Cardiac fibroblast (primary cell): ENCODE measurements at regions not wholly inside any gene's neighbourhood (a gene's known extent, or its start where the extent isn't known, plus 50 kb on each side); places are given as distances from the start of the nearest gene placed in this dataset.

ENCODE experiments used
- DNase-seq, 2 donors: peaks; one replicate each; pipeline versions ENCODE4 v3.0.0 to v3.0.0-alpha.2; 2010; ENCODE audit warnings: low read depth in 2 of 2
- H3K4me3 ChIP-seq, 2 donors: replicated peaks in 1 of 2; 1 replicate in 1 of 2; 2 replicates in 1 of 2; pipeline ENCODE4 v1.5.1; 2011; ENCODE audit warnings: low read depth in 2 of 2, low read length in 2 of 2, mild to moderate bottlenecking in 2 of 2, moderate library complexity in 1 of 2
- TF ChIP-seq, protein P1 (sequence below): IDR thresholded peaks from one replicate; pipeline ENCODE4 v1.5.1; 2011; ENCODE audit warnings: low read depth, mild to moderate bottlenecking, low read length, inconsistent platforms

DNA sequence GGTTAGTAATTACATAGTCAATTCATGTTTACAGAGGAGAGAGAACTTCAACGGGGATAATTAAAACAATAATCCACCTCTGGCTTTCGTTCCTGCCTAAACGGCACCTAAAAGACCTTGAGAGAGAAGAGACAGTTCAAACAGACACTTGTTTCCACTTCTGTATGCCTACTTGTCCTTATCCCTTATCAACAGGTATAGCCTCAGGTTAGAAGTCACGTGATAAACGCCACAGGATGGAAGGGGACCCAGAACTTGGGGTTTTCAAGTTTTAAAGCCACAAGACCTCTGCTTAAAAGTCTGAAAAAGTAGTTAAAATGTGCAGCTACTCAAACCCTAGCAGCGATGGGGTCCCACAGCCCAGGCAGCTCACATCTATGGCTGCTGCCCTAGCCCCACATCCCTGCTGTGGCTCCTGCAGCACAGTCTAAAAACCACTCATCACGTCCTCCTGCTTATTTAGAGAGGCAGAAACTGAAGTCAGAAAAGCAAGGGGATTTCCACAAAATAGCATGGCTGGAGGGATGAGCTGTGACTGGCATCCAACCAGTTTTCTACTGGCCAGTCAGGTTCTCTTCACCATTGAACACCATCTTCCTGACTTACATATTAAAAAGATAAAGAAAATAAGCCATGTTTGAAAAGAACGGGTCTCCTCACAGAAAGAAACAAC lies 51.2 kb upstream of the SEC16B start:
- H3K4me3 ChIP-seq: no peak overlapping the region
- no peak for DNase-seq
- TF ChIP-seq, protein P1, sequence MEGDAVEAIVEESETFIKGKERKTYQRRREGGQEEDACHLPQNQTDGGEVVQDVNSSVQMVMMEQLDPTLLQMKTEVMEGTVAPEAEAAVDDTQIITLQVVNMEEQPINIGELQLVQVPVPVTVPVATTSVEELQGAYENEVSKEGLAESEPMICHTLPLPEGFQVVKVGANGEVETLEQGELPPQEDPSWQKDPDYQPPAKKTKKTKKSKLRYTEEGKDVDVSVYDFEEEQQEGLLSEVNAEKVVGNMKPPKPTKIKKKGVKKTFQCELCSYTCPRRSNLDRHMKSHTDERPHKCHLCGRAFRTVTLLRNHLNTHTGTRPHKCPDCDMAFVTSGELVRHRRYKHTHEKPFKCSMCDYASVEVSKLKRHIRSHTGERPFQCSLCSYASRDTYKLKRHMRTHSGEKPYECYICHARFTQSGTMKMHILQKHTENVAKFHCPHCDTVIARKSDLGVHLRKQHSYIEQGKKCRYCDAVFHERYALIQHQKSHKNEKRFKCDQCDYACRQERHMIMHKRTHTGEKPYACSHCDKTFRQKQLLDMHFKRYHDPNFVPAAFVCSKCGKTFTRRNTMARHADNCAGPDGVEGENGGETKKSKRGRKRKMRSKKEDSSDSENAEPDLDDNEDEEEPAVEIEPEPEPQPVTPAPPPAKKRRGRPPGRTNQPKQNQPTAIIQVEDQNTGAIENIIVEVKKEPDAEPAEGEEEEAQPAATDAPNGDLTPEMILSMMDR: no peak

GRCh38 chr1:178021950-178022349 lies 52.1 kb upstream of the SEC16B start:
- TF ChIP-seq, protein P1: no peak
- no peak overlapping the region for H3K4me3 ChIP-seq
- no peak for DNase-seq

DNA sequence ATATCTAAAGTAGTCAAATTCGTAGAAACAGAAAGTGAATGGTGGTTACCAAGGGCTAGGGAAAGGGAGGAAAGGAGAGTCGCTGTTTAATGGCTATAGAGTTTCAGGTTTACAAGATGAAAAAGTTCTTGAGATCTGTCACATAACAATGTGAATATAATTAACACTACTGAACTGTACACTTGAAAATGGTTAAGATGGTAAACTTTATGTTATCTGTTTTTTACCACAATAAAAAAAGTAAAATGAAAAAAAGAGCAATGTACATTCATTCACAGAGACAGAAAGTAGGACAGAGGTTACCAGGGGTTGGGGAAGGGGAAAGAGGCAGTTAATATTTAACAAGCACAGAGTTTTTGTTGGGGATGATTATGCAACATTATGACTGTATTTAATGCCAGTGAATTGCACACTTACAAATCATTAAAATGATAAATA lies 53.3 kb upstream of the SEC16B start:
- TF ChIP-seq, protein P1: no peak
- no peak overlapping the region for H3K4me3 ChIP-seq
- no peak for DNase-seq

- no peak overlapping the region for H3K4me3 ChIP-seq
- TF ChIP-seq, protein P1: no peak
- no peak for DNase-seq
Observed at GRCh38 chr1:178024504-178024903, 54.6 kb upstream of the SEC16B start.

- H3K4me3 ChIP-seq: no peak overlapping the region
- no peak for DNase-seq
- TF ChIP-seq, protein P1: no peak
Observed at GRCh38 chr1:178025613-178026356, 55.9 kb upstream of the SEC16B start.

DNA sequence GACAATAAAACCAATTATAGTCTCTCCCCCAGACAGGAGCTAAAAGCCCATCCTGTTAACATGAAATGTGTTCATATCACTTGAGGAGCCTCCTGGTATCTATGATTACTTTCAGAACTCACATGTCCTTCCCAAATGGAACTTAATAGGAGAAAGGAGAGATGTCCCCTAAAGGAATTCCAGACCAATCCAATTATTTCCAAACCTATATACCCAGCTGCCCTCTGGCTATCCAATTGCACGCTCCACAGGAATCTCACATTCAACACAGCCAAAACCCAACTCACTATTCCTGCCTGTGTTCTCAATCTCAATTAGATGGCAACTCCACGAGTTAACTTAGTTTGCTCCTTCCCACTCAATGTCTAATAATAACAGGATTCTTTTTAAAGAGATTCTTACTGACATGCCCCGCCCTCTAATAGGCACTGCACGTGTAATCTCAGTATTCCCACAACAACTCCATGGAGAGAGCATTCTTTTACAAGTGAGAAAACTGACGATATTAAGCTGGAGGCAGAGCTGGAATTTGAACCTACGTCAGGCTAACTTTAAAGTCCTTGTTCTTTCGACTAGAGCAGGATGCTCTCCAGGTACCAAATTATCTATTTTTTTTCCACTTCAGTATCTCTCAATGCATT lies 59.1 kb upstream of the SEC16B start:
- TF ChIP-seq, protein P1: no peak
- no peak for DNase-seq
- no peak overlapping the region for H3K4me3 ChIP-seq
